A172 (cell line): ENCODE measurements at regions not wholly inside any gene's neighbourhood (a gene's known extent, or its start where the extent isn't known, plus 50 kb on each side); places are given as distances from the start of the nearest gene placed in this dataset.
"Not testable (repeated sequence)": the region's sequence is repeated elsewhere in the genome, so short reads cannot be mapped to it uniquely, and the experiment has no call there.

Experiments
- DNase-seq: peaks from one replicate; pipeline ENCODE4 v3.0.0-alpha.2; 2015; ENCODE audit warnings: low spot score

- no peak for DNase-seq
These were observed 1022.0 kb downstream of the NCAM2 start for GRCh38 chr21:22020221-22020620.

GRCh38 chr21:22023896-22024295, 1025.7 kb downstream of the NCAM2 start:
- not testable (repeated sequence) for DNase-seq

- DNase-seq = no peak
These were observed 1046.2 kb downstream of the NCAM2 start for GRCh38 chr21:22044431-22044830.

- DNase-seq = no peak
These were observed 1048.4 kb downstream of the NCAM2 start for GRCh38 chr21:22046576-22046975.

- no peak for DNase-seq
These were observed 1058.7 kb downstream of the NCAM2 start for GRCh38 chr21:22056904-22057303.

GRCh38 chr21:22062472-22063139, 1064.4 kb downstream of the NCAM2 start:
- DNase-seq = no peak

- DNase-seq = no peak
These were observed 1064.9 kb downstream of the NCAM2 start for GRCh38 chr21:22063140-22063539.

- DNase-seq = no peak
These were observed 1078.3 kb downstream of the NCAM2 start for GRCh38 chr21:22076471-22076870.

GRCh38 chr21:22083899-22084298, 1085.7 kb downstream of the NCAM2 start:
- no peak for DNase-seq

GRCh38 chr21:22096314-22096713, 1098.1 kb downstream of the NCAM2 start:
- DNase-seq = no peak

- DNase-seq = no peak
These were observed 1108.7 kb downstream of the NCAM2 start for GRCh38 chr21:22106720-22107410.

GRCh38 chr21:22115746-22116145, 1117.5 kb downstream of the NCAM2 start:
- DNase-seq = no peak

- peak; percentile 11 for DNase-seq
These were observed 1122.5 kb downstream of the NCAM2 start for GRCh38 chr21:22120616-22121266.

GRCh38 chr21:22125581-22125980, 1127.4 kb downstream of the NCAM2 start:
- no peak for DNase-seq

GRCh38 chr21:22128671-22129070, 1130.5 kb downstream of the NCAM2 start:
- no peak for DNase-seq

GRCh38 chr21:22132358-22133071, 1134.3 kb downstream of the NCAM2 start:
- no peak for DNase-seq

- DNase-seq = no peak
These were observed 1138.5 kb downstream of the NCAM2 start for GRCh38 chr21:22136740-22137139.

- no peak for DNase-seq
These were observed 1140.2 kb downstream of the NCAM2 start for GRCh38 chr21:22138297-22139016.

- DNase-seq = no peak
These were observed 1147.3 kb downstream of the NCAM2 start for GRCh38 chr21:22145545-22145944.

- no peak for DNase-seq
These were observed 1156.5 kb downstream of the NCAM2 start for GRCh38 chr21:22154579-22155274.

GRCh38 chr21:22164912-22165311, 1166.7 kb downstream of the NCAM2 start:
- DNase-seq = no peak
